DND-41 (cell line): ENCODE measurements at regions not wholly inside any gene's neighbourhood (a gene's known extent, or its start where the extent isn't known, plus 50 kb on each side); places are given as distances from the start of the nearest gene placed in this dataset.
"Not testable (repeated sequence)": the region's sequence is repeated elsewhere in the genome, so short reads cannot be mapped to it uniquely, and the experiment has no call there.

Experiments used
- ATAC-seq: fragments of 200-7000 bp; cut with Tn5 transposase; 3 replicates; pipeline ENCODE4 v1.9.1; 2021; ENCODE audit warnings: low read depth; ENCODE audit not compliant: insufficient read depth
- DNase-seq: peaks from one replicate; pipeline ENCODE4 v3.0.0-alpha.2; 2020
- H2AFZ ChIP-seq: 2 replicates; pipeline ENCODE4 v1.6.0; 2012; ENCODE audit warnings: low read depth, low read length
- H3K27ac ChIP-seq: 2 replicates; pipeline ENCODE4 v1.5.1; 2012; ENCODE audit warnings: low read length, inconsistent platforms
- H3K27me3 ChIP-seq: fragments of 200-600 bp; sonication (generic); 2 replicates; pipeline ENCODE4 v1.6.0; 2012; ENCODE audit warnings: low read length, mild to moderate bottlenecking, inconsistent platforms; ENCODE audit not compliant: insufficient read depth, poor library complexity
- H3K36me3 ChIP-seq: 2 replicates; pipeline ENCODE4 v1.5.1; 2012; ENCODE audit warnings: low read length, inconsistent platforms; ENCODE audit not compliant: insufficient read depth
- H3K4me1 ChIP-seq: 2 replicates; pipeline ENCODE4 v1.5.1; 2012; ENCODE audit warnings: mild to moderate bottlenecking, low read length; ENCODE audit not compliant: insufficient read depth
- H3K4me2 ChIP-seq: 2 replicates; pipeline ENCODE4 v1.6.0; 2012; ENCODE audit warnings: mild to moderate bottlenecking, moderate library complexity, low read length, inconsistent platforms; ENCODE audit not compliant: insufficient read depth
- H3K4me3 ChIP-seq, 2 experiments: fragments of 200-600 bp in 1 of 2; shearing (Covaris generic) in 1 of 2; 2 replicates each; pipeline ENCODE4 v1.5.1; 2012 to 2016; ENCODE audit warnings: inconsistent platforms in 2 of 2, low read length in 2 of 2, mild to moderate bottlenecking in 2 of 2, low read depth in 1 of 2, moderate library complexity in 1 of 2
- H3K79me2 ChIP-seq: 2 replicates; pipeline ENCODE4 v1.6.0; 2012; ENCODE audit warnings: low read length, inconsistent platforms; ENCODE audit not compliant: insufficient read depth
- H3K9ac ChIP-seq: 2 replicates; pipeline ENCODE4 v1.6.0; 2012; ENCODE audit warnings: low read depth, mild to moderate bottlenecking, inconsistent platforms, low read length, moderate library complexity
- H3K9me3 ChIP-seq: 2 replicates; pipeline ENCODE4 v1.5.1; 2012; ENCODE audit warnings: low read length, moderate library complexity, mild to moderate bottlenecking, inconsistent platforms; ENCODE audit not compliant: insufficient read depth, severe bottlenecking
- H4K20me1 ChIP-seq: 2 replicates; pipeline ENCODE4 v1.6.0; 2012; ENCODE audit warnings: low read length; ENCODE audit not compliant: insufficient read depth

- not testable (repeated sequence) for H3K4me3 ChIP-seq, H3K27ac ChIP-seq, ATAC-seq, H2AFZ ChIP-seq, H3K36me3 ChIP-seq, H3K9ac ChIP-seq, H3K4me2 ChIP-seq, H3K79me2 ChIP-seq, H4K20me1 ChIP-seq, H3K9me3 ChIP-seq, H3K4me1 ChIP-seq, H3K27me3 ChIP-seq, DNase-seq
These were observed 117.7 kb downstream of the UNC93B1 start for GRCh38 chr11:67886207-67886606.

GRCh38 chr11:67885574-67885973, 118.3 kb downstream of the UNC93B1 start:
- H3K27me3 ChIP-seq, DNase-seq, H3K27ac ChIP-seq, H4K20me1 ChIP-seq, H3K9ac ChIP-seq, H2AFZ ChIP-seq, H3K9me3 ChIP-seq, H3K4me1 ChIP-seq, H3K36me3 ChIP-seq, H3K4me2 ChIP-seq, H3K79me2 ChIP-seq, ATAC-seq, H3K4me3 ChIP-seq: not testable (repeated sequence)

- H4K20me1 ChIP-seq, H3K27me3 ChIP-seq, H3K4me1 ChIP-seq, H3K27ac ChIP-seq, H3K4me2 ChIP-seq, H2AFZ ChIP-seq, ATAC-seq, H3K4me3 ChIP-seq, H3K9me3 ChIP-seq, H3K79me2 ChIP-seq, H3K36me3 ChIP-seq, H3K9ac ChIP-seq: not testable (repeated sequence)
- DNase-seq = peak; percentile 9
These were observed 118.9 kb downstream of the UNC93B1 start for GRCh38 chr11:67884761-67885558.

GRCh38 chr11:67884073-67884757, 119.7 kb downstream of the UNC93B1 start:
- H4K20me1 ChIP-seq, H3K4me2 ChIP-seq, ATAC-seq, H3K79me2 ChIP-seq, H3K9me3 ChIP-seq, H3K4me1 ChIP-seq, H3K9ac ChIP-seq, H3K36me3 ChIP-seq, H3K4me3 ChIP-seq, H2AFZ ChIP-seq, H3K27me3 ChIP-seq, H3K27ac ChIP-seq, DNase-seq: not testable (repeated sequence)

- H3K27ac ChIP-seq, H3K9me3 ChIP-seq, H3K36me3 ChIP-seq, ATAC-seq, H3K4me2 ChIP-seq, H3K27me3 ChIP-seq, H3K4me1 ChIP-seq, H4K20me1 ChIP-seq, DNase-seq, H2AFZ ChIP-seq, H3K4me3 ChIP-seq, H3K9ac ChIP-seq, H3K79me2 ChIP-seq: not testable (repeated sequence)
These were observed 121.6 kb downstream of the UNC93B1 start for GRCh38 chr11:67882304-67882703.

- not testable (repeated sequence) for H3K4me1 ChIP-seq, H3K79me2 ChIP-seq, H3K4me3 ChIP-seq, H3K27ac ChIP-seq, H3K27me3 ChIP-seq, H3K9me3 ChIP-seq, H4K20me1 ChIP-seq, ATAC-seq, H2AFZ ChIP-seq, H3K9ac ChIP-seq, H3K4me2 ChIP-seq, DNase-seq, H3K36me3 ChIP-seq
These were observed 122.1 kb downstream of the UNC93B1 start for GRCh38 chr11:67881836-67882235.

GRCh38 chr11:67880594-67881196, 123.2 kb downstream of the UNC93B1 start:
- not testable (repeated sequence) for ATAC-seq, H3K4me1 ChIP-seq, H3K4me2 ChIP-seq

GRCh38 chr11:67878666-67879065, 125.2 kb downstream of the UNC93B1 start:
- H3K9ac ChIP-seq, H2AFZ ChIP-seq, H3K4me1 ChIP-seq, H3K36me3 ChIP-seq, H4K20me1 ChIP-seq, H3K4me2 ChIP-seq, H3K79me2 ChIP-seq, H3K9me3 ChIP-seq, H3K4me3 ChIP-seq, H3K27ac ChIP-seq, H3K27me3 ChIP-seq, ATAC-seq: not testable (repeated sequence)
- peak; percentile 22 for DNase-seq

More at GRCh38 chr11:67880594-67881196, 123.2 kb downstream of the UNC93B1 start:
- H3K4me3 ChIP-seq, H3K36me3 ChIP-seq, DNase-seq, H3K9ac ChIP-seq, H3K27me3 ChIP-seq, H4K20me1 ChIP-seq, H3K9me3 ChIP-seq, H3K27ac ChIP-seq, H2AFZ ChIP-seq, H3K79me2 ChIP-seq: not testable (repeated sequence)
